Esophagus squamous epithelium (tissue), 4 donors: ENCODE measurements at regions not wholly inside any gene's neighbourhood (a gene's known extent, or its start where the extent isn't known, plus 50 kb on each side); places are given as distances from the start of the nearest gene placed in this dataset.

Source experiments
- CTCF ChIP-seq, 6 experiments: fragments of 450-650 bp in 4 of 6; fragments of 200-600 bp in 2 of 6; sonication (generic) in 2 of 6; IDR thresholded peaks; one replicate each; pipeline ENCODE4 v1.5.1; 2016 to 2019; ENCODE audit warnings: antibody characterized with exemption in 6 of 6, mild to moderate bottlenecking in 4 of 6, moderate library complexity in 4 of 6
- POLR2A ChIP-seq, 4 donors: fragments of 450-650 bp; IDR thresholded peaks; one replicate each; pipeline ENCODE4 v1.6.1; 2017; ENCODE audit warnings: antibody characterized with exemption in 4 of 4, mild to moderate bottlenecking in 4 of 4, moderate library complexity in 3 of 4

- no peak for TF ChIP-seq CTCF (IDR thresholded peaks at IDR 0.05)
- no peak for TF ChIP-seq POLR2A (IDR thresholded peaks at IDR 0.05)
Observed at GRCh38 chr9:33687779-33688178, 107.6 kb upstream of the PRSS3 start.
